DMS114 treated with DMSO at 0.1 percent for 48 hours (cell line): ENCODE measurements at regions not wholly inside any gene's neighbourhood (a gene's known extent, or its start where the extent isn't known, plus 50 kb on each side); places are given as distances from the start of the nearest gene placed in this dataset.

Source experiments
- DNase-seq: peaks from one replicate; lab custom pipeline; 2025; ENCODE audit not compliant: unreplicated experiment; lab: John Stamatoyannopoulos, UW

- no peak for DNase-seq
These were observed 49.7 kb downstream of the CYRIA start for GRCh38 chr2:16615687-16616615.

- no peak for DNase-seq
These were observed 50.4 kb downstream of the CYRIA start for GRCh38 chr2:16615246-16615645.

GRCh38 chr2:16614314-16614860, 51.2 kb downstream of the CYRIA start:
- no peak for DNase-seq

GRCh38 chr2:16613539-16614011, 52.1 kb downstream of the CYRIA start:
- DNase-seq = peak; percentile 4

GRCh38 chr2:16612490-16612889, 53.1 kb downstream of the CYRIA start:
- no peak for DNase-seq

- no peak for DNase-seq
These were observed 55.8 kb downstream of the CYRIA start for GRCh38 chr2:16609786-16610185.

- peak; percentile 57 for DNase-seq
These were observed 56.7 kb downstream of the CYRIA start for GRCh38 chr2:16608661-16609643.

GRCh38 chr2:16607301-16607700, 58.3 kb downstream of the CYRIA start:
- DNase-seq = no peak

- DNase-seq = no peak
These were observed 61.4 kb downstream of the CYRIA start for GRCh38 chr2:16604236-16604635.

- no peak for DNase-seq
These were observed 74.2 kb downstream of the CYRIA start for GRCh38 chr2:16591370-16591933.

GRCh38 chr2:16589465-16589864, 76.2 kb downstream of the CYRIA start:
- DNase-seq = no peak

GRCh38 chr2:16588565-16588964, 77.1 kb downstream of the CYRIA start:
- DNase-seq = no peak

GRCh38 chr2:16587601-16588000, 78.0 kb downstream of the CYRIA start:
- no peak for DNase-seq

GRCh38 chr2:16584824-16585540, 80.7 kb downstream of the CYRIA start:
- no peak for DNase-seq

- no peak for DNase-seq
These were observed 81.5 kb downstream of the CYRIA start for GRCh38 chr2:16584084-16584483.

- no peak for DNase-seq
These were observed 84.4 kb downstream of the CYRIA start for GRCh38 chr2:16581241-16581640.

GRCh38 chr2:16578081-16578480, 87.6 kb downstream of the CYRIA start:
- DNase-seq = no peak

- no peak for DNase-seq
These were observed 95.1 kb downstream of the CYRIA start for GRCh38 chr2:16570516-16570915.

- no peak for DNase-seq
These were observed 96.4 kb downstream of the CYRIA start for GRCh38 chr2:16568998-16569784.
